WTC11 (cell line): ENCODE measurements at regions not wholly inside any gene's neighbourhood (a gene's known extent, or its start where the extent isn't known, plus 50 kb on each side); places are given as distances from the start of the nearest gene placed in this dataset.

Source experiments
- ATAC-seq: fragments of 200-7000 bp; cut with Tn5 transposase; 2 replicates; pipeline ENCODE4 v1.10.0; 2021; ENCODE audit warnings: mild to moderate bottlenecking, moderate library complexity
- CTCF ChIA-PET: fragments of 300-600 bp; sonication (Branson Sonifier 250); formaldehyde crosslinking; loops from one replicate; lab custom pipeline; 2021; ENCODE audit warnings: antibody characterized with exemption; lab: Charles Lee
- POLR2A ChIA-PET: fragments of 350-600 bp; sonication (Branson Sonifier 250); formaldehyde crosslinking; loops from one replicate; lab custom pipeline; 2021; ENCODE audit warnings: antibody characterized with exemption; lab: Charles Lee
- DNase-seq: peaks from one replicate; pipeline ENCODE4 v3.0.0; 2021; ENCODE audit warnings: low spot score
- H3K27ac Mint-ChIP-seq: 2 replicates; pipeline ENCODE4 v1.8.0; 2021; ENCODE audit warnings: mixed read lengths
- H3K27me3 Mint-ChIP-seq: 2 replicates; pipeline ENCODE4 v1.8.0; 2021; ENCODE audit warnings: low read depth, mild to moderate bottlenecking, moderate library complexity, mixed read lengths
- H3K36me3 Mint-ChIP-seq: 2 replicates; pipeline ENCODE4 v1.8.0; 2021; ENCODE audit warnings: mixed read lengths
- H3K4me1 Mint-ChIP-seq: 2 replicates; pipeline ENCODE4 v1.8.0; 2022; ENCODE audit warnings: mixed read lengths
- H3K4me3 Mint-ChIP-seq: 2 replicates; pipeline ENCODE4 v1.8.0; 2021; ENCODE audit warnings: mild to moderate bottlenecking, moderate library complexity, mixed read lengths
- H3K9me3 Mint-ChIP-seq: 2 replicates; pipeline ENCODE4 v1.8.0; 2021; ENCODE audit warnings: mixed read lengths
- ELF4 ChIP-seq: sonication (generic); formaldehyde crosslinking; IDR thresholded peaks from 2 replicates; pipeline ENCODE4 v1.8.1; 2022; ENCODE audit warnings: low read depth, mild to moderate bottlenecking, moderate library complexity, missing genetic modification reagents
- GTF2I ChIP-seq: fragments of 250-450 bp; sonication (Bioruptor Pico); conservative IDR thresholded peaks from 2 replicates; pipeline ENCODE4 v1.4.0; 2021; ENCODE audit warnings: mild to moderate bottlenecking
- IRF2 ChIP-seq: sonication (generic); formaldehyde crosslinking; IDR thresholded peaks from 2 replicates; pipeline ENCODE4 v1.8.0; 2022; ENCODE audit warnings: low read depth, missing genetic modification reagents, borderline replicate concordance
- JAZF1 ChIP-seq: fragments of 250-450 bp; sonication (Bioruptor Pico); IDR thresholded peaks from 2 replicates; pipeline ENCODE4 v1.9.0; 2021; ENCODE audit warnings: moderate library complexity, mild to moderate bottlenecking, inconsistent platforms
- JUN ChIP-seq: sonication (generic); formaldehyde crosslinking; IDR thresholded peaks from 2 replicates; pipeline ENCODE4 v1.8.0; 2023; ENCODE audit warnings: mild to moderate bottlenecking, missing genetic modification reagents
- NFYB ChIP-seq: sonication (generic); formaldehyde crosslinking; conservative IDR thresholded peaks from 2 replicates; pipeline ENCODE4 v1.8.0; 2022; ENCODE audit warnings: low read depth, missing genetic modification reagents
- NR1H2 ChIP-seq: sonication (generic); formaldehyde crosslinking; IDR thresholded peaks from 2 replicates; pipeline ENCODE4 v1.9.0; 2021; ENCODE audit warnings: mild to moderate bottlenecking, moderate library complexity, missing genetic modification reagents
- NR2C2 ChIP-seq: sonication (generic); formaldehyde crosslinking; IDR thresholded peaks from 2 replicates; pipeline ENCODE4 v1.8.0; 2022; ENCODE audit warnings: mild to moderate bottlenecking, missing genetic modification reagents
- NR3C1 ChIP-seq: sonication (generic); formaldehyde crosslinking; conservative IDR thresholded peaks from 2 replicates; pipeline ENCODE4 v1.8.1; 2023; ENCODE audit warnings: low read depth, mild to moderate bottlenecking, missing genetic modification reagents
- OVOL2 ChIP-seq: fragments of 250-450 bp; sonication (Bioruptor Pico); IDR thresholded peaks from 2 replicates; pipeline ENCODE4 v1.9.0; 2021; ENCODE audit warnings: mild to moderate bottlenecking, borderline replicate concordance
- SP1 ChIP-seq: sonication (generic); formaldehyde crosslinking; conservative IDR thresholded peaks from 2 replicates; pipeline ENCODE4 v1.8.1; 2022; ENCODE audit warnings: missing genetic modification reagents
- ZNF263 ChIP-seq: sonication (generic); formaldehyde crosslinking; IDR thresholded peaks from 2 replicates; pipeline ENCODE4 v1.8.1; 2022; ENCODE audit warnings: low read depth, mild to moderate bottlenecking, moderate library complexity, missing genetic modification reagents
- TF ChIP-seq, protein P1 (sequence below): sonication (generic); formaldehyde crosslinking; IDR thresholded peaks from 2 replicates; pipeline ENCODE4 v1.8.1; 2023; ENCODE audit warnings: mild to moderate bottlenecking, missing genetic modification reagents, moderate library complexity
- TF ChIP-seq, protein P2 (sequence below): sonication (generic); formaldehyde crosslinking; IDR thresholded peaks from 2 replicates; pipeline ENCODE4 v1.8.0; 2022; ENCODE audit warnings: mild to moderate bottlenecking, missing genetic modification reagents
- TF ChIP-seq, protein P3 (sequence below): sonication (generic); formaldehyde crosslinking; IDR thresholded peaks from 2 replicates; pipeline ENCODE4 v1.8.1; 2022; ENCODE audit warnings: missing genetic modification reagents, borderline replicate concordance
- TF ChIP-seq, protein P4 (sequence below): fragments of 200-600 bp; IDR thresholded peaks from 2 replicates; pipeline ENCODE4 v1.8.0; 2022; ENCODE audit warnings: antibody characterized with exemption
- TF ChIP-seq, protein P5 (sequence below): fragments of 250-450 bp; sonication (Bioruptor Pico); IDR thresholded peaks from 2 replicates; pipeline ENCODE4 v1.9.0; 2021; ENCODE audit warnings: mild to moderate bottlenecking, borderline replicate concordance
- TF ChIP-seq, protein P6 (sequence below): sonication (generic); formaldehyde crosslinking; conservative IDR thresholded peaks from 2 replicates; pipeline ENCODE4 v1.8.1; 2023; ENCODE audit warnings: mild to moderate bottlenecking, low read depth, missing genetic modification reagents, moderate library complexity
- TF ChIP-seq, protein P7 (sequence below): fragments of 250-450 bp; sonication (Bioruptor Pico); conservative IDR thresholded peaks from 2 replicates; pipeline ENCODE4 v1.9.0; 2021; ENCODE audit warnings: mild to moderate bottlenecking

DNA sequence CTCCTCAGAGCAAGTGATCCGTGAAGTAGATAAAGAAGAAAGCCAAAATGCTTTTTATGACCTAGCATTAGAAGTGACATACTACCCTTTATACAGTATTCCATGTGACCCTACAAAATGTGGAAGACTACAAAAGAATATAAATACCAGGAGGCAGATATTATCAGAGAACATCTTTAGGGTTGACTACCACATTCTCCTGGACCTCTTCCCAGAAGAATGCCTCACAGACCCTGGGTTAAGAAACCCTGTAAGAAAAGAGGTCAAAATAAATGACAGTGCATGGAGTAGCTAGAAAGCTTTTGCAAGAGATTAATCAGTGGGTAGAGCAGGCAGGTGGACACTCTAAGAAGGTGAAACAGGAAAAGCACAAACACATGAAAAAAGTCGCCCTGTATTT is 69.2 kb downstream of the FANCF start (continued):
- TF ChIP-seq, protein P1, sequence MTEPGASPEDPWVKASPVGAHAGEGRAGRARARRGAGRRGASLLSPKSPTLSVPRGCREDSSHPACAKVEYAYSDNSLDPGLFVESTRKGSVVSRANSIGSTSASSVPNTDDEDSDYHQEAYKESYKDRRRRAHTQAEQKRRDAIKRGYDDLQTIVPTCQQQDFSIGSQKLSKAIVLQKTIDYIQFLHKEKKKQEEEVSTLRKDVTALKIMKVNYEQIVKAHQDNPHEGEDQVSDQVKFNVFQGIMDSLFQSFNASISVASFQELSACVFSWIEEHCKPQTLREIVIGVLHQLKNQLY (CRISPR knock-in tag): no peak
- TF ChIP-seq OVOL2 (no peak), JAZF1 (CRISPR knock-in tag) (no peak)

DNA sequence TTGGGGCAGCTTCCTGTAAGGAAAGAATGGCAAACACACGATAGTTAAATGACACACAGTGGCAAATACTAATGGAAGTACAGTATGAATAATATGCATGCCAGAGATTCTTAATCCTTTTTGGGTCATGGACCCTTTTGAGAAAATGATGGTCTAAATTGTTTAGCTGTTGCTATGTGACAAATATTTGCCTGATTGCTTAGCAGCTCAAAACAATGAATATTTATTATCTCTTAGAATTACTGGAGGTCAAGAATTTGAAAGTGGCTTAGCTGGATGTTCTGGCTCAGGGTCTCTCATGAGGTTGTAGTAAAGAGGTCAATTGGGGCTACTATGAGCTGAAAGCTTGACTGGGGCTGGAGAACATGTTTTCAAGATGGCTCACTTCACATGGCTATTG is 69.7 kb downstream of the FANCF start:
- DNase-seq (no peak), ATAC-seq (no peak)
- H3K9me3 Mint-ChIP-seq: 0 out of 2 replicates have a peak, but pooled peaks cover 5% of the 10 kb centered on the region
- TF ChIP-seq NR3C1 (CRISPR knock-in tag) (no peak), IRF2 (no peak)
- TF ChIP-seq, protein P2, sequence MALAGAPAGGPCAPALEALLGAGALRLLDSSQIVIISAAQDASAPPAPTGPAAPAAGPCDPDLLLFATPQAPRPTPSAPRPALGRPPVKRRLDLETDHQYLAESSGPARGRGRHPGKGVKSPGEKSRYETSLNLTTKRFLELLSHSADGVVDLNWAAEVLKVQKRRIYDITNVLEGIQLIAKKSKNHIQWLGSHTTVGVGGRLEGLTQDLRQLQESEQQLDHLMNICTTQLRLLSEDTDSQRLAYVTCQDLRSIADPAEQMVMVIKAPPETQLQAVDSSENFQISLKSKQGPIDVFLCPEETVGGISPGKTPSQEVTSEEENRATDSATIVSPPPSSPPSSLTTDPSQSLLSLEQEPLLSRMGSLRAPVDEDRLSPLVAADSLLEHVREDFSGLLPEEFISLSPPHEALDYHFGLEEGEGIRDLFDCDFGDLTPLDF (CRISPR knock-in tag): no peak
- H3K27me3 Mint-ChIP-seq: no peaks in the 10 kb centered on the region
- ChIA-PET POLR2A (no interaction called here), CTCF (interaction anchor here (1.3 kb wide), 1 partner anchor 16 kb away, joined by 5 read pairs; no protein-coding TSS in a partner anchor)
- H3K36me3 Mint-ChIP-seq: no peaks in the 10 kb centered on the region
- H3K4me1 Mint-ChIP-seq: peaks cover under 1% of the 10 kb centered on the region; the same call in 1 of the 2 replicates
- H3K27ac Mint-ChIP-seq: no peak overlapping the region
- H3K4me3 Mint-ChIP-seq: no peak overlapping the region

DNA sequence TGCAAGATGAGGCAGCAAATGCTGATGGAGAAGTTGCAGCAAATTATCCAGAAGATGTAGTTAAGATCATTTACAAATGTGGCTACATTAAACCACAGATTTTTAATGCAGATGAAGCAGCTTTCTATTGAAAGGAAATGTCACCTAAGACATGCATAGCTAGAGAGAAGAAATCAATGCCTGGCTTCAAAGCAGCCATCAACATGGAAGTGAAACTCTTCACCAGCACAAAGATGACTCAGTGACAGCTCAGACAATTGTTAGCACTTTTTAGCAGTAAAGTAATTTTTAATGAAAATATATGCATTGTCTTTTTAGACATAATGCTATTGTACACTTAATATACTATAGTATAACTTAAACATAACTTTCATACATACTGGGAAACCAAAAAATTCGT is 71.4 kb downstream of the FANCF start:
- DNase-seq: no peak
- Mint-ChIP-seq H3K4me3 (no peak overlapping the region), H3K27ac (no peak overlapping the region), H3K36me3 (no peaks in the 10 kb centered on the region), H3K9me3 (0 out of 2 replicates have a peak, but pooled peaks cover 5% of the 10 kb centered on the region), H3K4me1 (peaks cover 15% of the 10 kb centered on the region), H3K27me3 (no peaks in the 10 kb centered on the region)
- CTCF ChIA-PET: no interaction called here
- no peak for ATAC-seq
- POLR2A ChIA-PET: no interaction called here
- TF ChIP-seq, protein P3, sequence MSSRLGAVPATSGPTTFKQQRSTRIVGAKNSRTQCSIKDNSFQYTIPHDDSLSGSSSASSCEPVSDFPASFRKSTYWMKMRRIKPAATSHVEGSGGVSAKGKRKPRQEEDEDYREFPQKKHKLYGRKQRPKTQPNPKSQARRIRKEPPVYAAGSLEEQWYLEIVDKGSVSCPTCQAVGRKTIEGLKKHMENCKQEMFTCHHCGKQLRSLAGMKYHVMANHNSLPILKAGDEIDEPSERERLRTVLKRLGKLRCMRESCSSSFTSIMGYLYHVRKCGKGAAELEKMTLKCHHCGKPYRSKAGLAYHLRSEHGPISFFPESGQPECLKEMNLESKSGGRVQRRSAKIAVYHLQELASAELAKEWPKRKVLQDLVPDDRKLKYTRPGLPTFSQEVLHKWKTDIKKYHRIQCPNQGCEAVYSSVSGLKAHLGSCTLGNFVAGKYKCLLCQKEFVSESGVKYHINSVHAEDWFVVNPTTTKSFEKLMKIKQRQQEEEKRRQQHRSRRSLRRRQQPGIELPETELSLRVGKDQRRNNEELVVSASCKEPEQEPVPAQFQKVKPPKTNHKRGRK (CRISPR knock-in tag): no peak
- TF ChIP-seq ZNF263 (no peak), ELF4 (CRISPR knock-in tag) (no peak), NR3C1 (CRISPR knock-in tag) (no peak), NFYB (CRISPR knock-in tag) (no peak), SP1 (no peak), JUN (CRISPR knock-in tag) (no peak), NR1H2 (CRISPR knock-in tag) (no peak), GTF2I (CRISPR knock-in tag) (no peak), NR2C2 (CRISPR knock-in tag) (no peak)
- TF ChIP-seq, protein P4, sequence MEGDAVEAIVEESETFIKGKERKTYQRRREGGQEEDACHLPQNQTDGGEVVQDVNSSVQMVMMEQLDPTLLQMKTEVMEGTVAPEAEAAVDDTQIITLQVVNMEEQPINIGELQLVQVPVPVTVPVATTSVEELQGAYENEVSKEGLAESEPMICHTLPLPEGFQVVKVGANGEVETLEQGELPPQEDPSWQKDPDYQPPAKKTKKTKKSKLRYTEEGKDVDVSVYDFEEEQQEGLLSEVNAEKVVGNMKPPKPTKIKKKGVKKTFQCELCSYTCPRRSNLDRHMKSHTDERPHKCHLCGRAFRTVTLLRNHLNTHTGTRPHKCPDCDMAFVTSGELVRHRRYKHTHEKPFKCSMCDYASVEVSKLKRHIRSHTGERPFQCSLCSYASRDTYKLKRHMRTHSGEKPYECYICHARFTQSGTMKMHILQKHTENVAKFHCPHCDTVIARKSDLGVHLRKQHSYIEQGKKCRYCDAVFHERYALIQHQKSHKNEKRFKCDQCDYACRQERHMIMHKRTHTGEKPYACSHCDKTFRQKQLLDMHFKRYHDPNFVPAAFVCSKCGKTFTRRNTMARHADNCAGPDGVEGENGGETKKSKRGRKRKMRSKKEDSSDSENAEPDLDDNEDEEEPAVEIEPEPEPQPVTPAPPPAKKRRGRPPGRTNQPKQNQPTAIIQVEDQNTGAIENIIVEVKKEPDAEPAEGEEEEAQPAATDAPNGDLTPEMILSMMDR: no peak
- TF ChIP-seq, protein P5, sequence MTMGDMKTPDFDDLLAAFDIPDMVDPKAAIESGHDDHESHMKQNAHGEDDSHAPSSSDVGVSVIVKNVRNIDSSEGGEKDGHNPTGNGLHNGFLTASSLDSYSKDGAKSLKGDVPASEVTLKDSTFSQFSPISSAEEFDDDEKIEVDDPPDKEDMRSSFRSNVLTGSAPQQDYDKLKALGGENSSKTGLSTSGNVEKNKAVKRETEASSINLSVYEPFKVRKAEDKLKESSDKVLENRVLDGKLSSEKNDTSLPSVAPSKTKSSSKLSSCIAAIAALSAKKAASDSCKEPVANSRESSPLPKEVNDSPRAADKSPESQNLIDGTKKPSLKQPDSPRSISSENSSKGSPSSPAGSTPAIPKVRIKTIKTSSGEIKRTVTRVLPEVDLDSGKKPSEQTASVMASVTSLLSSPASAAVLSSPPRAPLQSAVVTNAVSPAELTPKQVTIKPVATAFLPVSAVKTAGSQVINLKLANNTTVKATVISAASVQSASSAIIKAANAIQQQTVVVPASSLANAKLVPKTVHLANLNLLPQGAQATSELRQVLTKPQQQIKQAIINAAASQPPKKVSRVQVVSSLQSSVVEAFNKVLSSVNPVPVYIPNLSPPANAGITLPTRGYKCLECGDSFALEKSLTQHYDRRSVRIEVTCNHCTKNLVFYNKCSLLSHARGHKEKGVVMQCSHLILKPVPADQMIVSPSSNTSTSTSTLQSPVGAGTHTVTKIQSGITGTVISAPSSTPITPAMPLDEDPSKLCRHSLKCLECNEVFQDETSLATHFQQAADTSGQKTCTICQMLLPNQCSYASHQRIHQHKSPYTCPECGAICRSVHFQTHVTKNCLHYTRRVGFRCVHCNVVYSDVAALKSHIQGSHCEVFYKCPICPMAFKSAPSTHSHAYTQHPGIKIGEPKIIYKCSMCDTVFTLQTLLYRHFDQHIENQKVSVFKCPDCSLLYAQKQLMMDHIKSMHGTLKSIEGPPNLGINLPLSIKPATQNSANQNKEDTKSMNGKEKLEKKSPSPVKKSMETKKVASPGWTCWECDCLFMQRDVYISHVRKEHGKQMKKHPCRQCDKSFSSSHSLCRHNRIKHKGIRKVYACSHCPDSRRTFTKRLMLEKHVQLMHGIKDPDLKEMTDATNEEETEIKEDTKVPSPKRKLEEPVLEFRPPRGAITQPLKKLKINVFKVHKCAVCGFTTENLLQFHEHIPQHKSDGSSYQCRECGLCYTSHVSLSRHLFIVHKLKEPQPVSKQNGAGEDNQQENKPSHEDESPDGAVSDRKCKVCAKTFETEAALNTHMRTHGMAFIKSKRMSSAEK (CRISPR knock-in tag): no peak
- TF ChIP-seq, protein P6, sequence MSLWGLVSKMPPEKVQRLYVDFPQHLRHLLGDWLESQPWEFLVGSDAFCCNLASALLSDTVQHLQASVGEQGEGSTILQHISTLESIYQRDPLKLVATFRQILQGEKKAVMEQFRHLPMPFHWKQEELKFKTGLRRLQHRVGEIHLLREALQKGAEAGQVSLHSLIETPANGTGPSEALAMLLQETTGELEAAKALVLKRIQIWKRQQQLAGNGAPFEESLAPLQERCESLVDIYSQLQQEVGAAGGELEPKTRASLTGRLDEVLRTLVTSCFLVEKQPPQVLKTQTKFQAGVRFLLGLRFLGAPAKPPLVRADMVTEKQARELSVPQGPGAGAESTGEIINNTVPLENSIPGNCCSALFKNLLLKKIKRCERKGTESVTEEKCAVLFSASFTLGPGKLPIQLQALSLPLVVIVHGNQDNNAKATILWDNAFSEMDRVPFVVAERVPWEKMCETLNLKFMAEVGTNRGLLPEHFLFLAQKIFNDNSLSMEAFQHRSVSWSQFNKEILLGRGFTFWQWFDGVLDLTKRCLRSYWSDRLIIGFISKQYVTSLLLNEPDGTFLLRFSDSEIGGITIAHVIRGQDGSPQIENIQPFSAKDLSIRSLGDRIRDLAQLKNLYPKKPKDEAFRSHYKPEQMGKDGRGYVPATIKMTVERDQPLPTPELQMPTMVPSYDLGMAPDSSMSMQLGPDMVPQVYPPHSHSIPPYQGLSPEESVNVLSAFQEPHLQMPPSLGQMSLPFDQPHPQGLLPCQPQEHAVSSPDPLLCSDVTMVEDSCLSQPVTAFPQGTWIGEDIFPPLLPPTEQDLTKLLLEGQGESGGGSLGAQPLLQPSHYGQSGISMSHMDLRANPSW (CRISPR knock-in tag): no peak
- TF ChIP-seq, protein P7, sequence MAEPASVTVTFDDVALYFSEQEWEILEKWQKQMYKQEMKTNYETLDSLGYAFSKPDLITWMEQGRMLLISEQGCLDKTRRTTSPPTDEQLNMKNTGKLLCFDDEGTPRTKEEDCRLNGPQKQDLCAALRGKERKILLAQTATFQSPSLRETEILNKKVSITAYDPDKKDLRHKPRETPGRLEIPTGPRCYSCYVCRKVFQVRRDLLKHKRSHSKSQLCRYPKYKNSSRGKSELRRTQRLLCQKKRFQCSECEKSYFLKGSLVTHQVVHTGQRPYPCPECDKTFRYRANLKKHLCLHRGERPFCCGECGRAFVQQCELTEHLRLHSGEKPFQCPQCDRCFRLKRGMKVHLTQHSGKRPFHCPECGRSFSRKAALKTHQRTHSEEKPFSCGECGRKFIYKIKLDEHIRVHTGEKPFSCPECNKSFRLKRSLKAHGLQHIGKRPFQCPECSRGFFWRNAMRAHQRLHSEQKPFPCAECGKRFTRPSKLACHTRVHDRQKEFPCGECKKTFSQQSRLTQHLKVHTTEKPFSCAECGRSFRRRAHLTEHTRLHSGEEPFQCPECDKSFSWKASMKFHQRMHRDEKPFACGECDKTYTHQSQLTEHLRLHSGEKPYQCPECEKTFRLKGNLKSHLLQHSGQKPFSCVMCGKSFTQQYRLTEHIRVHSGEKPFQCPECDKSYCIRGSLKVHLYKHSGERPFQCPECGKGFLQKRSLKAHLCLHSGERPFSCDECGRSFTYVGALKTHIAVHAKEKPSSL (CRISPR knock-in tag): no peak
